Fibroblast of skin of abdomen (primary cell): ENCODE measurements at regions not wholly inside any gene's neighbourhood (a gene's known extent, or its start where the extent isn't known, plus 50 kb on each side); places are given as distances from the start of the nearest gene placed in this dataset.
"Not testable (repeated sequence)": the region's sequence is repeated elsewhere in the genome, so short reads cannot be mapped to it uniquely, and the experiment has no call there.

ENCODE experiments used
- DNase-seq: peaks from one replicate; pipeline ENCODE4 v3.0.0-alpha.2; 2013

- DNase-seq = peak; percentile 21
Measured at GRCh38 chr3:106025151-106025722, 156.4 kb upstream of the CBLB start.

- DNase-seq = no peak
Measured at GRCh38 chr3:106029954-106030626, 161.3 kb upstream of the CBLB start.

GRCh38 chr3:106030627-106030963 is 161.8 kb upstream of the CBLB start:
- peak; percentile 49 for DNase-seq

- no peak for DNase-seq
Measured at GRCh38 chr3:106032479-106032878, 163.7 kb upstream of the CBLB start.

- DNase-seq = no peak
Measured at GRCh38 chr3:106033654-106034053, 164.8 kb upstream of the CBLB start.

- DNase-seq = no peak
Measured at GRCh38 chr3:106034313-106034712, 165.5 kb upstream of the CBLB start.

GRCh38 chr3:106035619-106036018 is 166.8 kb upstream of the CBLB start:
- no peak for DNase-seq

- DNase-seq = no peak
Measured at GRCh38 chr3:106036696-106037095, 167.9 kb upstream of the CBLB start.

GRCh38 chr3:106047221-106047620 is 178.4 kb upstream of the CBLB start:
- DNase-seq = no peak

- no peak for DNase-seq
Measured at GRCh38 chr3:106048946-106049481, 180.2 kb upstream of the CBLB start.

- DNase-seq = peak; percentile 49
Measured at GRCh38 chr3:106049821-106050220, 181.0 kb upstream of the CBLB start.

GRCh38 chr3:106056931-106057330 is 188.1 kb upstream of the CBLB start:
- DNase-seq = no peak

GRCh38 chr3:106058475-106058874 is 189.7 kb upstream of the CBLB start:
- DNase-seq = no peak

- DNase-seq = no peak
Measured at GRCh38 chr3:106059953-106060517, 191.2 kb upstream of the CBLB start.

- DNase-seq = no peak
Measured at GRCh38 chr3:106063909-106064308, 195.1 kb upstream of the CBLB start.

GRCh38 chr3:106065831-106066230 is 197.0 kb upstream of the CBLB start:
- DNase-seq = no peak

GRCh38 chr3:106067711-106068110 is 198.9 kb upstream of the CBLB start:
- DNase-seq = no peak

GRCh38 chr3:106068381-106068780 is 199.6 kb upstream of the CBLB start:
- DNase-seq = no peak

GRCh38 chr3:106068795-106069194 is 200.0 kb upstream of the CBLB start:
- DNase-seq = no peak

- no peak for DNase-seq
Measured at GRCh38 chr3:106070187-106070586, 201.4 kb upstream of the CBLB start.

- DNase-seq = peak; percentile 14
Measured at GRCh38 chr3:106071306-106071705, 202.5 kb upstream of the CBLB start.

GRCh38 chr3:106072596-106072995 is 203.8 kb upstream of the CBLB start:
- not testable (repeated sequence) for DNase-seq

- DNase-seq = not testable (repeated sequence)
Measured at GRCh38 chr3:106073806-106074205, 205.0 kb upstream of the CBLB start.

GRCh38 chr3:106075731-106076130 is 206.9 kb upstream of the CBLB start:
- not testable (repeated sequence) for DNase-seq
